Activated naive CD8-positive, alpha-beta T cell treated with anti-CD3 and anti-CD28 coated beads for 36 hours (primary cell): ENCODE measurements at regions not wholly inside any gene's neighbourhood (a gene's known extent, or its start where the extent isn't known, plus 50 kb on each side); places are given as distances from the start of the nearest gene placed in this dataset.
"Not testable (repeated sequence)": the region's sequence is repeated elsewhere in the genome, so short reads cannot be mapped to it uniquely, and the experiment has no call there.

Source experiments
- DNase-seq: peaks from one replicate; pipeline ENCODE4 v3.0.0; 2021
- H3K27ac Mint-ChIP-seq: one replicate; pipeline ENCODE4 v1.8.0; 2022; ENCODE audit warnings: mild to moderate bottlenecking, moderate library complexity, mixed read lengths
- H3K27me3 Mint-ChIP-seq: one replicate; pipeline ENCODE4 v1.8.0; 2022; ENCODE audit warnings: mild to moderate bottlenecking, mixed read lengths
- H3K36me3 Mint-ChIP-seq: one replicate; pipeline ENCODE4 v1.8.0; 2021; ENCODE audit warnings: mild to moderate bottlenecking, mixed read lengths
- H3K4me1 Mint-ChIP-seq: one replicate; pipeline ENCODE4 v1.8.0; 2021; ENCODE audit warnings: mixed read lengths
- H3K4me3 Mint-ChIP-seq: one replicate; pipeline ENCODE4 v1.8.0; 2022; ENCODE audit warnings: mild to moderate bottlenecking, moderate library complexity, mixed read lengths
- H3K9me3 Mint-ChIP-seq: one replicate; pipeline ENCODE4 v1.8.0; 2022; ENCODE audit warnings: mixed read lengths

DNA sequence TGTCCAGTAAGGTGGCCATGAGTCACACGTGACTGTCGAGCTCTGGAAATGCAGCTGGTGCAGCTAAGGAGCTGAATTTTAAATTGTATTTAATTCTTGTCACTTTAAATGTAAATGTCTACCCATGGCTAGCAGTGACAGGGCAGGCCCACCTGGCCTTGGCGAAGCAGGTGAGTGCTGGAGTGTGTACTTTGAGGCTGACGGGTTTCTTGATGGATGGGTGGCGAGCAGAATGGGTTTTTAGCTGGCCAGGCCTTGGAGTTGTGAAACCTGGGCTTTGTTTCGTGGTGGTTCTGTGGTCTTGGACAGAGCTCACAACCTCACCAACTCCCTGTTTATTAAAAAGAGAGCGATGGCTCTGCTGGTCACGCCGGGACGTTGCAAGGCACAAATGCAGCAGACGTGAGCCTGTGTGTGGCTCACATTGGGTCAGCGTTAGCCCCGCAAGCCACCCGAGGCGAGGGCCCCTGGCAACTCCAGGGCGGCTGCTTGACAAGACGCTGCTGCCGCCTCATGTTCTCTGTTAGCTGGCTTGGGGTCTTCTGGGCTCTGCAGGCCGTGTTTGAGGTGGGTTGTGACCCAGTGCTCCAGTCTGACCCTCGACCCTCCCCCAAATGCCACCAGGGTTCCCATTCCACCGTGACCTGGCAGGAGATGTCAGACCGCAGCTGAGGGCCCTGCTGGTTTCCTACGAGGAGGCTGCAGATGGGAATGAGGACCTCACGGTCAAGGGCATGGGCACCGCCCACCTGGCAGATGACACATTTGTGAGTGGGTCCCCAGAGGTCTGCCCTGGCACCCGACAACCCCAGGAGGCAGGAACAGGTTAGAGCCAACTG, 184.1 kb upstream of the ZNF469 start:
- not testable (repeated sequence) for DNase-seq, H3K27me3 Mint-ChIP-seq, H3K4me3 Mint-ChIP-seq, H3K9me3 Mint-ChIP-seq, H3K4me1 Mint-ChIP-seq, H3K36me3 Mint-ChIP-seq, H3K27ac Mint-ChIP-seq

DNA sequence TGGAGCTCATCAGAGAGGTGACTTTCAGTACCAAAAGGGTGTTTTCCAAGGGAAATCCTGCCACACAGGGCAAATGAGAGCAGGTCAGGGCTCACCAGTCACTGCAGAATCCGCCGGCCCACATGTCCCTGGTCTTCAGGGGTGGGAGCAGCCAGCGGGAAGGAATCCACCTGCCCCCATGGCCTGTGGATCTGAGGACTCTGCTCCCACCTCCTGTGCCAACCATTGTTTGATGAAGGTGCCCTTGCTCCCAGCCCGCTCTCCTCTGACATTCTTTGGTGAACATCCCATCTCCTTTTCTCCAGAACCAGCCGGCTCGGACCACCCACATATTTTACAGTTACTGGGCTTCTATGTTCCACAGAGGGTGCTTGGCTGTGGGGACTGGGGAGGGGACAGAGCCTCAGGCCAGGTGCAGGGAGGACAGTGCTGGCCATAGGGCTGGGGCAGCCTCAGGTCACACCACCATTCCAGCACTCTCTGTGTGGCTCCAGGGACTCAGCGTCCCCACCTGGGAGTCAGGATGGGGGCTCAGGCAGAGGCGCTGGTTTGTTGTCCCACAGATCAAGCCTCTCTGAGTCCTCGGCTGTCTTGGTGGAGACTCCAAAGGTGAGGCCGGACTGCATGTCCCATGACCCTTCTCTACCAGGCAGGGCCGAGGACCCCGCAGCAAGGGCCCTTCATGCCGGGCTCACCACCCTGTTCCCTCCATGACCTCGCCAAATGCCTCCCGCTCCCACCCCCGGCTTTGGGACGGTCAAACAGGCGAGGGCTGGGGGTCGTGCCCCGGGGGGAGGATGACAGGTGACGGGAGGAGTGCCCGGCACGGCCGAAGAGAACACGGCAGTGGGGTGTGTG, 183.2 kb upstream of the ZNF469 start:
- not testable (repeated sequence) for H3K27ac Mint-ChIP-seq, H3K4me1 Mint-ChIP-seq, H3K9me3 Mint-ChIP-seq, H3K4me3 Mint-ChIP-seq, DNase-seq, H3K36me3 Mint-ChIP-seq, H3K27me3 Mint-ChIP-seq

GRCh38 chr16:88200154-88200895, 182.4 kb upstream of the ZNF469 start:
- not testable (repeated sequence) for H3K27me3 Mint-ChIP-seq, H3K36me3 Mint-ChIP-seq, H3K4me1 Mint-ChIP-seq, DNase-seq, H3K9me3 Mint-ChIP-seq, H3K4me3 Mint-ChIP-seq, H3K27ac Mint-ChIP-seq

- H3K4me3 Mint-ChIP-seq, result no peak overlapping the region
- DNase-seq, result no peak
- no peaks in the 10 kb centered on the region for H3K27me3 Mint-ChIP-seq
- no peaks in the 10 kb centered on the region for H3K4me1 Mint-ChIP-seq
- no peaks in the 10 kb centered on the region for H3K36me3 Mint-ChIP-seq
- no peaks in the 10 kb centered on the region for H3K9me3 Mint-ChIP-seq
- no peak overlapping the region for H3K27ac Mint-ChIP-seq
Measured at GRCh38 chr16:88200896-88201185, 181.9 kb upstream of the ZNF469 start.

- not testable (repeated sequence) for H3K4me1 Mint-ChIP-seq, H3K36me3 Mint-ChIP-seq, H3K9me3 Mint-ChIP-seq, H3K27ac Mint-ChIP-seq, H3K27me3 Mint-ChIP-seq, DNase-seq, H3K4me3 Mint-ChIP-seq
Measured at GRCh38 chr16:88201611-88202010, 181.1 kb upstream of the ZNF469 start.

DNA sequence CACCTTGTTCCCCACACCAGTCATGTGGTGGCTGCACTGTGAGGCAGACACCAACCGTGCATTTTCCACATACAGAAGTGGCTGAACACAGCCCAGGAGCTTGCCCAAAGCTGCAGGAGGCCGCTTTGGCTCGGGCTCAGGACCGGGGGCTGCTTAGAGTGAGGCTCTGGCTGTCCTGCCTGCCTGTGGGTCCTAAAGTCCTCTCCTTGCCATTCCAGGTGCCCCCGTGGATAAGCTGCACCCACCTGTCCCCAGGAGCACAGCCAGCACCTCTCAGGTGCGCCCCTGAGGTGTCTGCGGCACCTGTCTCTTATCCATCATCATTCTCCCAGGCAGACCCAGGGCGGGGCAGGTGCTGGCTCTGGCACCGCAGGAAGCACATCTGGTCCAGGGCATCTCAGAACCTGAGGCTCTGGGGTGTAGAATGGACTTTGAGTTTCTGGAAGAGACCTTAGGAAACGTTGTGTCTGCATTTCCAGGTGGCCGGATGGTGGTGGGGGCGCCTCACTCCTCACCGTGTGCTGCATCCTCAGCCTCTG, 180.5 kb upstream of the ZNF469 start:
- no peaks in the 10 kb centered on the region for H3K4me1 Mint-ChIP-seq
- H3K9me3 Mint-ChIP-seq, result no peaks in the 10 kb centered on the region

GRCh38 chr16:88202856-88203681, 179.7 kb upstream of the ZNF469 start:
- not testable (repeated sequence) for H3K4me1 Mint-ChIP-seq, H3K36me3 Mint-ChIP-seq

More for the DNA sequence above, 180.5 kb upstream of the ZNF469 start:
- no peak overlapping the region for H3K27ac Mint-ChIP-seq
- DNase-seq, result no peak
- H3K4me3 Mint-ChIP-seq, result no peak overlapping the region
- no peaks in the 10 kb centered on the region for H3K27me3 Mint-ChIP-seq
- no peaks in the 10 kb centered on the region for H3K36me3 Mint-ChIP-seq

GRCh38 chr16:88204131-88205110, 178.3 kb upstream of the ZNF469 start:
- H3K36me3 Mint-ChIP-seq, DNase-seq, H3K4me1 Mint-ChIP-seq, H3K27me3 Mint-ChIP-seq, H3K27ac Mint-ChIP-seq, H3K4me3 Mint-ChIP-seq, H3K9me3 Mint-ChIP-seq: not testable (repeated sequence)

More at GRCh38 chr16:88202856-88203681, 179.7 kb upstream of the ZNF469 start:
- H3K27me3 Mint-ChIP-seq, H3K27ac Mint-ChIP-seq, DNase-seq, H3K9me3 Mint-ChIP-seq, H3K4me3 Mint-ChIP-seq: not testable (repeated sequence)

DNA sequence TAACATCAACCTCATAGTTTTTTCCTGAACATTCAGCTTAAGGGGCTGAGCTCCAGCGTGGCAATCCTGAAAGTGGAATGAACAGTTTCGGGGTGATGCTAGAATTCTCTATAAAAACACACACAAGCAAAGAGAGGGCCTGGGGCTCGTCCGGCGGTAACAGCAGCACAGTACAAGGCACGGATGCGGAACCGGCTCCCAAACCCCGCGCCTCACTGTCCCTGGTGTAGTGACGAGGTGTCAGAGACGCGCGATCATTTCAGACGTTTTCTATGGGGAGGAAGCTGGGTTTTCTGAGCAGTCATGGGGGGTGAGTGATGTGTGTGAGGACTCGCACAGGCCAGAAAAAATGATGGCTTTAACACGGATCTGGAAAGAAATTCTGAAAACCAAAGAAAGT, 177.3 kb upstream of the ZNF469 start:
- not testable (repeated sequence) for H3K4me1 Mint-ChIP-seq, H3K27me3 Mint-ChIP-seq, H3K4me3 Mint-ChIP-seq, H3K27ac Mint-ChIP-seq, H3K36me3 Mint-ChIP-seq, DNase-seq, H3K9me3 Mint-ChIP-seq

- H3K4me3 Mint-ChIP-seq, H3K4me1 Mint-ChIP-seq: not testable (repeated sequence)
Measured at GRCh38 chr16:88206006-88206405, 176.8 kb upstream of the ZNF469 start.

GRCh38 chr16:88206516-88206915, 176.2 kb upstream of the ZNF469 start:
- H3K27ac Mint-ChIP-seq, DNase-seq, H3K9me3 Mint-ChIP-seq, H3K27me3 Mint-ChIP-seq, H3K36me3 Mint-ChIP-seq, H3K4me1 Mint-ChIP-seq, H3K4me3 Mint-ChIP-seq: not testable (repeated sequence)

More at GRCh38 chr16:88206006-88206405, 176.8 kb upstream of the ZNF469 start:
- not testable (repeated sequence) for DNase-seq, H3K9me3 Mint-ChIP-seq, H3K27ac Mint-ChIP-seq, H3K27me3 Mint-ChIP-seq, H3K36me3 Mint-ChIP-seq

DNA sequence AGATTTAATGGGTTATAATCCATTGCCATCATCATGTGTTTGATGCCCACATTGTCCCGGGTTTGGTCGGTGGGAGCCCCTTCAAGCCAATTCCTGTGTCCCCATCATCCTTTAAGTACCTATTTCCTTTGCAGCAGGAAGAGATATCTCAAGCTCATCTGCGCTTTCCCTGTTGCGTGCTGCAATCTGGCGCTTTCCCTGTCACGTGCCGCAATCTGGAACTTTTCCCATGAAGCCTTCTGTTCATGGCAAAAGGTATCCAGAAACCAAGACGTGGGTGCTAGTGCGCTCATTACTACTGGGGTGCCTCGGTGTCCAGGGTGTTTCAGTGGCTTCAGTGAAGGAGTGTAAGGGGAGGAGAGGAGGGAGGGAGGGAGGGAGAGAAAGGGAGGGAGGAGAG, 174.6 kb upstream of the ZNF469 start:
- no peak for DNase-seq
- H3K27ac Mint-ChIP-seq, result no peak overlapping the region
- no peaks in the 10 kb centered on the region for H3K4me1 Mint-ChIP-seq
- peaks cover 4% of the 10 kb centered on the region for H3K27me3 Mint-ChIP-seq
- H3K9me3 Mint-ChIP-seq, result peaks cover 6% of the 10 kb centered on the region
- H3K4me3 Mint-ChIP-seq, result no peak overlapping the region
- no peaks in the 10 kb centered on the region for H3K36me3 Mint-ChIP-seq

GRCh38 chr16:88208776-88209175, 174.0 kb upstream of the ZNF469 start:
- H3K4me1 Mint-ChIP-seq, H3K36me3 Mint-ChIP-seq, H3K9me3 Mint-ChIP-seq, H3K27me3 Mint-ChIP-seq, H3K27ac Mint-ChIP-seq, H3K4me3 Mint-ChIP-seq, DNase-seq: not testable (repeated sequence)

DNA sequence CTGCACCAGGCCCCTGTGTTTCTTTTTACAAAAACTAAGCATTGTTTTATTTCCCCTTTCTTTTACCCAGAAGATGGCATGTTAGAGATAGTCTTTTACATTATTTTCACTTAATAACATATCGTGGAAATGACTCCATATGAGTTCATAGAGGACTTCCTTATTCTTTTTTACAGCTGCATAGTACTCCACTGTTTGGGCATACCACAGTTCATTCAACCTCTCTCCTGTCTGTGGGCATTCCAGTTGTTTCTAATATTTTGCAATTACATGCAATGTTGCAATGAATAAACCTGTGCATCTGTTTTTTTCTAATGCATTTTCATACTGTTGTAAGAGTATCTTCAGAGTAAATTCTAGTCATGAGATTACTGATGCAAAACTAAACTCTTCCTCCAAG, 173.2 kb upstream of the ZNF469 start:
- not testable (repeated sequence) for H3K4me3 Mint-ChIP-seq, H3K27me3 Mint-ChIP-seq, H3K4me1 Mint-ChIP-seq, H3K36me3 Mint-ChIP-seq, H3K9me3 Mint-ChIP-seq, H3K27ac Mint-ChIP-seq, DNase-seq
